Nucleus accumbens (tissue), 56 donors: ENCODE measurements at regions not wholly inside any gene's neighbourhood (a gene's known extent, or its start where the extent isn't known, plus 50 kb on each side); places are given as distances from the start of the nearest gene placed in this dataset.

Source experiments
- DNase-seq, 56 donors: peaks; one replicate each; lab custom pipeline; 2025; lab: John Stamatoyannopoulos, UW

DNA sequence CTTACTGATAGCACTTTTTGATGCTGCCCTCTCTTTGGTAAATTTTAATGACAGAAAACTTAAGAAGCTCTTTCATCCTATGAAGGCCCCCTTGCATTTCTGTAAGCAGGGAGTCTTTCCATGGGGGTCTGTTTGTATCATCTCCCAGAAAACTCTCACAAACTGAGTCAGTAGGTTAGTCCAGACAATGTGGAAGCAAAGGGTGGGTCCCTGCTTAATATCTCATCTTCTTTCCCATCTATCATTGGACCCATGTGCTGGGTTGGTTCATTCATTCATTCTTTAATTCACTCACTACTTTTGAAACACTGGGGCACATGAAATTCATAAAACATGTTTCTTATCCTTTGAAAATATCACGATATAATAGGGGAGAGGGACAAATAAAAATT lies 164.3 kb downstream of the NTMT2 start:
- no peak for DNase-seq

DNA sequence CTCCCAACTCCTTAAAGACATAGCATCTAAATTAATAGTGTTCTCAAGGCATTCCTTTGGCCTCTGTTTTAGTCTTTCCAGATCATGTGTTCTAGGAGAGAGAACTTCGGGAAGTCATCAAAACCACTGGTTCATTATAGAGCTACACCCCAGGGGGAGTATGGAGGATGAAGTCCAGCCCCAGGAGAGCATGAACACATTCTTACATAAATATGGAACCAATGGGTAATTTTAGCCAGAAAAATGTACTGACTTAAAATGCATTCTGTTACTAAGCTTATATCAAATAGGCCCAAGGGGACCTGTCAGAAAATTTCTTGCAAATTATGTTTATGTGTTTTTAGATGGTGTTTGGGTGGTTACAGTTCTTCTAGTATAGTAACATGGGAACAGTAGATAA lies 165.2 kb downstream of the NTMT2 start:
- no peak for DNase-seq

DNA sequence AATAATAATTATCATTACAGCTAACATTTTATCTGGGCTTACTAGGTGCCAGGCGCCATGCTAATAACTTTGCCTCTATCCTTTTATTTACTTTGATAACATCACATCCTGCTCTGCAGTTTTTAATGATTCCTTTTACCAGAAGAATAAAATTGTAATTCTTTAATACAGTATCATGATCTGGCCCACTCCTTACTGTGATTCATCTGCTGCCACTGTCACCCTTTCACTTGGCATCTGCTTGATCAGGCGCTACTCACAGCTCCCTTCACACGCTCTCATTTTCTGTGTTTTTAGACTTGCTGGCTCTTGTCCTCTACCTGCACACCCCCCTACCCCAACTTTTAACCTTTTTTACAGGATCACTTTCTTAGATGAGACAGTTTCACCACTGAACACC lies 167.5 kb downstream of the NTMT2 start:
- DNase-seq: no peak

DNA sequence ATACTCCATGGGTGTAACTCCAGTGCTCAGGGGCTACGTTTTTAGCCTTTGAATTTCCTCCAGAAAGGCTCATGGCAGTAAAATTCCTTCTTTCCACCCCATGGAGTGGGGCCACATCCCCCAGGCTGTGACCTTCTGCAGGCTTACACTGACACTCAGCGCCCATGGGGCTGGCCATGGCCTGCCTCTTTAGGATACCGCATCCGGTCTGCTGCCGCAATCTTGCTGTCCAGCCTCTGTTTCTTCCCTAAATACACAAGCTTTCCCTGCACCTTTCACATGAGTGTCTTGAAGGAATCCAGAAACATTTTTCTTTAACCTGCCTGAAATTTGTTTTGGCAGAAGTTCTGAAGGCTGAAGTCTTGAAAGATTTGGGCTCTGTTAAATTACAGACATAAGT lies 170.5 kb downstream of the NTMT2 start:
- DNase-seq: no peak

DNA sequence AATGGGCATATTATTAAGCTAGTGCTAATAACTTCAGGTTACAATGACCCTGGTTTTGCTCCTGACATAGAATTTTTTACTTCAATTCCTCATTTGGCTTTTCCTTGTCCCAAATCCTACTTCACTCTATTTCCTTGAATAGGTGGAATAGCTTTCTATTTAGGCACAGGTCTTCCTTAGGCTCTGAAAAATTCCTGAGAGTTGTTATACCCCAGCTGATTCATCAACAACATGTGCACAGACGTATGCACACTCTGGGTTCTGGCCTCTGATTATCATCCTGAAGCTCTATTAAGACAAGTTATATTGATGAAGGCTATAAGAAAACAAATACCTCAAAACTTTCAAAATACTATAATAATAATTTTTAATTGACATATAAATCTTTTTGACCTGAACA lies 172.4 kb downstream of the NTMT2 start:
- no peak for DNase-seq

DNA sequence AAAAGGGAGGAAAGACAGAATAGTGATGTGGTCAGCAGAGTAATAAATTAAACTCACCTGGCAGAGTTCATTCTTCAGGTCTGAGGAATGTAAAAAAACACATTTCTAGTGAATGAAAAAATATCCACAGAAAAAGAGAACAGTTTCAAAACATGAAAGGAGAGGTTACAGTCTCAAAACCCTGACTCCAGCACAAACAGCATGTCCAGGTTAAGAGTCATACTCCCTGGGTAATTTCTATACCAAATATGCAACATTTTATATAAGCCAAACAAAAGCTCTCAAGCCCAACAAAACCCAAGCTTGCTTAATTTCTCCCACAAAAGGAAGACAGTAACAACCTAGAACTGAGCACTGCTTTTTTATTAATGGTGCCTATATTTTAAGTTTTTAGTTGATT lies 173.0 kb downstream of the NTMT2 start:
- DNase-seq: no peak

DNA sequence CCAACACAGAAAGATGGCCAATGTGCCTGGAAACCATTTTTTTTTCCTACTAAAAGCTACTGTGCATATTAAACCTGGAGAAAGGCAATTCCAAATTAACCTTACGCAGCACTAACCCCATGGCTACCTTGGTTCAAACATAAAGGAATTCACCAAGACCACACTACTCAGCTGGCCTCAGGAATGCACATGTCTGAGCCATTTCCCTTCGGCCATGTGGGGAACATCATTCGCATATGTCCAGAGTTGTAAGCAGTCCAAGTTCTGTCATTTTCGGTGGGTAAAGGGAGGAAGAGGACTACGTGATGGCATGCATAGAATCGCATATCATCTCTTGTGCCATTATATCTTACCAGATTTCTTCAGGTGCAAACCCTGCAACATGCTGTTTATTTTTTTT lies 175.4 kb downstream of the NTMT2 start:
- no peak for DNase-seq

DNA sequence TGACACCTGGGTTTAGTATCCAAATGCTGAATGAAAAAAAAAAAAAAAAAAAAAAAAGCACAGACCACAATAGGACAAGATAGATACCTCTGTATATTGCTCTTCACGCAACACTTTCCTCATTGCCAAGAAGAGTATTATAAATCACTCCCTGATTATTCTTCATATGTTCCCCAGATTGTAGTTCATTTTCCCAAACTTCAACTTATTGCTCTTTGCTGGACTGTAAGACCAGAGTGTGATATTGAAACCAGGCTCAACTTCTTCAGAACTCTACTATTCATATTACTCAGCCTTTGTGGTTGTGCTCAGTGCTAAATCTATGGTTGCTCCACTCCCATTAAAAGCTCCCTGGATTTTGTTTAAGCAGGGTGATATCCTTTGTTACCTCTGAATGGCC lies 180.4 kb downstream of the NTMT2 start:
- DNase-seq: no peak

DNA sequence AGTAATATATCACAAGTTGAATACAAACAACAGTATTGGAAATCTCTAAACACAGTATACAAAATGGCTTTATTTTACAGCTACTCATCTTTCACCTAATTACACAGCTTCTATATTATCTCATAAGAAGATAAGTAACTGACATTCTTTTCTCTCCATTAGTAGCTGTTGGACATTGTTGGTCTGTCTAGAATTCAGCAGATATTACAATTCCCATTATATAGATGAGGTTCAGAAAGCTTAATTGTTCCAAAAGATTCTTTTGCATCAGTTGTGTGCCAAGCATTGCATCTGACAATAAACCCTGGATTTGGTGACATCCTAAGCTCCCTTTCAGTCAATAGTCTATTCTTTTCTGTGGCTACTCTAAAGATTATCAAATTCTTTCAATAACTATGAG lies 187.0 kb downstream of the NTMT2 start:
- DNase-seq: no peak

DNA sequence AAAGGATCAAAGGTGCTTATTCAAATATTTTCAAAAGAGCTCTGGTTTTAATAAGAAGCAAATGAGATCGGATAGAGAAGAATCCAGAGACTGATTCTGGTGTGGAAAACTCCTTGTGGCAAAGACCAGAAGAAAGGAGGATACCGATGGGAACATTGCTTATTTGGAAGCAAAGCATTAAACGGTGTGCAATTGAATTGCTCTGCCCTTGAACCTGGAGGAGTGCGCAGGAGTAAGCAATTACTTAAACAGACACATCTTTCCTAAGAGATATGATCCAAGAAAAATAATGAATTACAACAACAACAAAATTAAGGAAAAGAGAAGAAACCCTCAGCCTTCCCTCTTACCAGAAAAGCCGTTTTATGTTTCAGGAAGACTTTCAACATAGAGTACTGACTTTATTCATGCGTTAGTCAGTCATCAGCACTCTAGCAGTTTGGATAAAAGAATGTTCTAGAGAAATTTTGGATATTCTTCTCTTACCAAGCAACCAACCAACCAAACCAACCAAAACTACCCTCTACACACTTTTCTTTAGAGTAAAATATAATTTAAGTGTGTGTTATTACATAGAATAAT lies 191.7 kb downstream of the NTMT2 start:
- DNase-seq: no peak

DNA sequence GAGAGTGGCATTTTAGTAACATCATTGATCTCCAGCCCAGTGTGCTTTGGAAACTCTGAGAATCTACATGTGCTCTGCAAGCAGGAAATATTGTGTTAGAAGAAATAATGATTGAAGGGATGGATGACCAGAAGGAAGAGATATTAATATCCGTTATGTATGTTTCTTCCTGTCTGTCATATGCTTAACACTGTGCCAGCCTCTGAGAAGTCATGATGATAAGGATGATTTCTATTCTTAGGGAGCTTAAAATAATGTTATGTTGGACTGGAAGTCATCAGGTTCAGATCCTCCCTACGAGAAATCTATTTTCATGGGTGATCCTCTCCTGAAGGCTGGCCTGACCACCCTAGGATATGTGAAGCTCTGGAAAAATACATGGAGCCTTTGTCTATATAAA lies 192.4 kb upstream of the GORAB start:
- no peak for DNase-seq

DNA sequence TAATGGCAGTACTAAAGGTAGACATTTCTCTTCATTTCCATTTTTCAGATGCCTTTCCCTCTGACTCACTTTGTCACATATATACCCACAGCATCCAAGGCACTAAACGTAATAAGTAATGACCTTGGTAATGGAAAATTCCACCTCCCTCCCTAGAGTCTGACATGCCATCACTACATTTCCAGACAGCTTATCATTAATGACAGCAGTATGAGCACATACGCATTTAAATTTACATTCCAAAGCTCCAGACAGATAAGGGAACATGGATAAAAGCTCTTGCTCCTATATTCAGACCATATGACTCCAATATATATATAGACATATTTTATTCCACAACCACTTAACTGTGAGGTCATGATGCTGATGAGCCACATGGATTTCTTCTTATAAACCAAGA lies 191.7 kb upstream of the GORAB start:
- DNase-seq: no peak

DNA sequence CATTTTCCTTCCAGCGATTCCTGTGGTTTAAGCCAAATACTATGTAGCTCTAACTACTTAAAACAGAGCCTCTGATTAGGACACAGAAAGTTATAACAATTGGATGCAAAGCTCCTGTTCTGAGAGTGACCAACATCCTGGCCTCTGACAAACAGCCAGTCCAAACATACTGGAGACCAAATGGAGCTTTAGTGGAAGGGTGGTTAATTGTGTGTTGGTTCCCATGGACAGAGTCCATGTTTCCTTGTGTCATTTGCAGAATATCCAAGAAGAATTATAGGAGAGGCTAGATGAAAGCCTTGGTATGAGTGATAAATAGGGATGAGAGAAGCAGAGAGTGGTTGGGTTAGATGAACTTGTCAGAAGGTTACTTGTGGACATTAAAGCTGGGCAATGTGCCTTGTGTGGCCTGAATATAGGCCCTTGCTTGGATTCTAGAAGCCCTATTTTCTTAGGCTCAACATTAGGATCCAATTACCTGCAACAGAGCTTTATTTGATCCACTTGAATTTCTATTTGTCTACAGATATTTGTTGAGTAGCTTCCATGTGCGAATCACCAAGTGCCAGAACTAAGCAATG lies 180.5 kb upstream of the GORAB start:
- DNase-seq: no peak

DNA sequence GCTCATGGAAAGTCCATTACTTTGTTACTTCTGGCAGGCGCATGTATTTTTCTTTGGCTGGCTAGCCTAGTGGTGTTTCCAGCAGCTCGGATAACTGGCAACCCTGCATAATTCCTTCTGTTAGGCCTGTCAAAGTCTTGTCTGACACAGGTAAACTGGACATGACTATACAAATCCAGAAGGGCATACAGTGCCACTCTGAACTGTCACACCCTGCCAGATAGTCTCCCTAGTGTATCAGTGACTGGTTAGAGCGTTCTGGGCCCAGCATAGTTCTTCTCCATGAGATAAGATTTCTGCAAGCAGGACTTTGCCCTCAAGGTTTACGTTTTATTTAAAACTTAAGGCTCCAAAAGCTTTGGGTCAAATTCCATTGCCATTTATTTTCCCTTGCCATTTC lies 177.7 kb upstream of the GORAB start:
- DNase-seq: no peak

DNA sequence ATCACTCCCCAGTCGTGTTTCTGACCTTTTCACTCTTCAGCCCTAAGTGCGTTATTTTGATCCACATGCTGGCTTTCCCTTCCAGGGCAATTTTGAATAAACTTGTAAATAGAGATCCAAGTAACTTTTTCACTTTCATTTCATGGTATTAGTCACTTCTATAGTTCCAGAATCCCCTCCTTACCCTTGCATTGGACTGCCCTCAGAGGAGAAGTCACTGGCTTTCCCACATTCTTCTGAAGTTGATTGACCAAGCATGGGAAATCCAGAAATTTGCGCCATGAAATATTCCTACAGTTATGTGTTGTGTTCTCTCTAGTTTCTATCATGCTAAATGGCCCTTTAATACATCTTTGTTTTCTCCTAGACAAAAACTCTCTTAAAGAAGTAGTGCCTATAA lies 177.3 kb upstream of the GORAB start:
- no peak for DNase-seq

DNA sequence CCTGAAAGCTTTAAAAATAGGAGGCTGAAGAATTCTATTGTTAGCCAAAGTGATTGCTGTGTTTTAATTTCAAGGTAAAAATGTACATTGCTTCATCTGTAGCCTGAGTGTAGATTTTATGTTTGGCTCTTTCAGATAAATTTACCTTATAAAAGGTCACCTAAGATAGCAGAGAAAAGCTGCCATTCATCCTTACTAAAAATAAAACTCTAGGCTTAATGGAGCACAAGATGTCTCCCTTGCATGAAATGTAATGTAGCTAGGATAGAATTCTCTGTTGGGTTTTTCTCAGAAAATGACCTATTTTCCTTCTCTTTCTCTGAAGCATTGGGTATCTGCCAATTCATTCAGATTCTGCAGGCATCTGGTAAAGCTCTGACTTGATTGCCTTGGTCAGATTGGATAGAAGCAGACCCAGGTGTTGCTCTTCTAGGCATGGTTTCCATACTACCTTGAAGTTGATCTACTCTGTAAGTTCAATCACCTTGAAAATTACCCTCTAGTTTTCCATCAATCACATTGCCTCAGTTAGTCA lies 176.6 kb upstream of the GORAB start:
- DNase-seq: no peak

DNA sequence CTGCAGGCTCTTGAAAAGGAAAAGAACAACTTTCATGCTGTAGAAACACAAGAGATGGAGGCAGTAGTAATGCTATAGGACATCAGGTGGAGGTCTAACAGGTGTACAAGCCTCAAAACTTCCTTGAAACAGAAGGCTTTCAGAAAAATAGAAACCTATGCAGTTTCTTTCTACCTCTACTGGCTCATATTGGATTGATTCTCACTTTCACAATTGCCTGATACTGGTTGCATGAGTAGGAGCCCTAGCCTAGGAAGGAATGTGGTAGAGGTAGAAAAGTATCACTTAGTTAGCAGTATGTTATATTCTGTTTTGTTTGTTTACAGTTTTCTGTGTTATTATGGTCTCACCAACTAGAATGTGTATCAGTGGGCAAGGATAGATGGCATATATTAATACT lies 175.4 kb upstream of the GORAB start:
- DNase-seq: no peak

DNA sequence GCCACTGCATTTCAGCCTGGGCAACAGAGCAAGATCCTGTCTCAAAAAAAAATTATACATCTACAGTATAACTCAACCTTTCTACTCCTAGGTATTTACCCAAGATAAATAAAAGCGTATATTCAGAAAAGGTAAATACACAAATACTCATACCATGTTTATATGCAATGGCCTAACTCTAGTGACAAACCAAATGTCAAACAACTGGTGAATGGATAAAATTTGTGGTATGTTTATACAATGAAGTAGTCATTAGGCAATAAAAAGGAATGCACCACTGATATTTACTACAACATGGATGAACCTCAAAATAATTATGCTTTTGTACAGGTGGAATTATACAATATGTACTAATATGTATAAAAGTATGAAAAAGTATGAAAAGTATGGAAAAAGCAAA lies 174.2 kb upstream of the GORAB start:
- DNase-seq: no peak

DNA sequence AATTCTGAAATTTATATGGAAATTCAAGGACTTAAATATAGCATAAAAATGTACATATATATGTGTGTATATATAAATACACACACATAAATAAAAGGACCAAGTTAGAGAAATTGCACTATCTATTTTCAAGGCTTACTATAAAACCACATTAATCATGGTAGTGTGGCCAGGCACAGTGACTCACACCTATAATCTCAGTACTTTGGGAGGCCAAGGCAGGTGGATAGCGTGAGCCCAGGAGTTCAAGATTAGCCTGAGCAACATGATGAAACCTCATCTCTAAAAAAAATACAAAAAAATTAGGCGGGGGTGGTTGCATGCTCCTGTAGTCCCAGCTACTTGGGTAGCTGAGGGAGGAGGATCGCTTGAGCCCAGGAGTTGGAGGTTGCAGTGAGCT lies 171.4 kb upstream of the GORAB start:
- no peak for DNase-seq

DNA sequence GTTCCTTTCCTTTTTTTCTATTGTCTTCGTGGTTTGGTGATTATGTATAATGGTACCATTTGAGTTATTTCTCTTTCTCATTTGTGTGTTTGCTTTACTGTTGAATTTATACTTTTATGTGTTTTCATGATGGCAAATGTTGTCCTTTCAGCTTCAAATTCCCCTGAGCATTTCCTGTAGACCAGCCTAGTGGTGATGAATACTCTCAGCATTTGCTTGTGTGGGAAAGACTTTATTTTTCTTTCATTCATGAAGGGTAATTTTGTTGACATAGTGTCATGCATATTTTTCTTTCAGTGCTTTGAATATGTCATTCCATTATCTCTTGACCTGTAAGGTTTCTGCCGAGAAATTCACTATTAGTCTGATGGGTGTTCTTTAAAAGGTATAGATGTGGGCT lies 166.6 kb upstream of the GORAB start:
- DNase-seq: no peak

DNA sequence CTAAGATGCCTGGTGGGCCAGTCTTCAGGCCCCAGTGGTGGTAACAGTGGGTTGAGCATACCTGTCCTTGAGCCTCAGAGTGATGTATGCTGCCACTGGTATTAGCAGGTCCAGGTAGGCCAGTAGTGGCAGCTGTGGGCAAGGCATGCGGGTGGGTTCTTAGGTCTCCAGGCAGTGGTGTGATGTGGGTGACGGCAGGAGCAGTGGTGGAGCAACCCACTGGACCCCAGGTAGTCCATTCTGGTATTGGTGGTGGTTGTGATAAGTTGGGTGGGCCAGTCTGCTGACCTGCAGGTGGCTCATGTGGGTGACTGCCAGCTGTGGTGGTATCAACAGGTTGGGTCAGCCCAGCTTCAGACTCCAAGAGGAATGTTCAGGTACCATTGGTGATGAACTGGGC lies 165.0 kb upstream of the GORAB start:
- no peak for DNase-seq

DNA sequence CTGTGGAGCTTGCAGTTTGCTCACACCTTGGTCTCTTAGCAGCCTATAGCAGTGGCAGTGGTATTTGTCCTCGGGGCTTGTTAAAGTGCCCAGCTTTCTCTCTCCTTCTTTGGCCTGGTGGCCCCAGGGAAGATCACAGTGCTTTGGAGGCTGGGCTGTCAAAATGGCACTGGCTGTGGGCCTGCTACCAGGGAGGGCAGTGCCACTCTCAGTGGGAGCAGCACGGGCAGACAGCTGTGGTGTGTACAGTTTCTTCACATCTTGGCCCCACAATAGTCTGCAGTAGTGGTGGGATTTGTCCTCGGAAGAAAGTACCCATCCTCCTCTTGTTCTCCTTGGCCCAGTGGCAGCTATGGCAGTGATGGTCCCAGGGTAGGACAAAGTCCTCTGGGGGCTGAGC lies 164.4 kb upstream of the GORAB start:
- no peak for DNase-seq

DNA sequence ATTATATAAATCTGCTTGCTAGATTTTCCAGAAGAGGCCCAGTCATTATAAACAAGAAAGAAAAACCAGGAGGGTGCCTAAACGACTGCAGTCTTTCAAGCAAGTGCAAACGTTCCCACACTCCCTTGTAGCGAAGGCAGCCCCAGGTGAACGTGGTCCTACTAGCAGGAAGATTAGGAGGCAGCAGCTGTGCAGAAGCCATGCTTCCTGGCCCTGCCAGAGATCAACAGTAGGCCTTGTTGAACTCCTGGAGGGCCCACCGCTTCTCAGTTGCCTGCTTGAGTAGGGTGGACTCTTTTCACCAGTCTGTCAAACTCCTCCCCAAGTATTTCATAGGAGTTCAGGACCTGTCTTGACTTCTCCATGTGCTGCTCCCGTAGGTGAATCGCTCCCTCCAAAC lies 163.0 kb upstream of the GORAB start:
- DNase-seq: no peak
